Stomach smooth muscle (tissue), 2 donors: ENCODE measurements at regions not wholly inside any gene's neighbourhood (a gene's known extent, or its start where the extent isn't known, plus 50 kb on each side); places are given as distances from the start of the nearest gene placed in this dataset.
"Not testable (repeated sequence)": the region's sequence is repeated elsewhere in the genome, so short reads cannot be mapped to it uniquely, and the experiment has no call there.

Experiments used
- H3K27ac ChIP-seq: one replicate; pipeline ENCODE4 v1.7.0; 2013; ENCODE audit warnings: mild to moderate bottlenecking, low read length, inconsistent platforms
- H3K27me3 ChIP-seq, 2 donors: one replicate each; pipeline ENCODE4 v1.7.0; 2013; ENCODE audit warnings: low read length in 2 of 2; ENCODE audit not compliant: insufficient read depth in 2 of 2, control insufficient read depth in 1 of 2
- H3K36me3 ChIP-seq, 2 donors: one replicate each; pipeline ENCODE4 v1.7.0; 2013; ENCODE audit warnings: low read length in 2 of 2; ENCODE audit not compliant: control insufficient read depth in 2 of 2, insufficient read depth in 2 of 2
- H3K4me1 ChIP-seq: one replicate; pipeline ENCODE4 v1.7.0; 2013; ENCODE audit warnings: low read length; ENCODE audit not compliant: control insufficient read depth, insufficient read depth
- H3K4me3 ChIP-seq, 2 donors: one replicate each; pipeline ENCODE4 v1.7.0; 2013; ENCODE audit warnings: low read length in 2 of 2
- H3K9ac ChIP-seq, 2 donors: one replicate each; pipeline ENCODE4 v1.7.0; 2013; ENCODE audit warnings: low read length in 2 of 2, mild to moderate bottlenecking in 1 of 2
- H3K9me3 ChIP-seq, 2 donors: one replicate each; pipeline ENCODE4 v1.7.0; 2013; ENCODE audit warnings: low read length in 2 of 2; ENCODE audit not compliant: control insufficient read depth in 2 of 2
- donor health status: healthy.
- donor health status: Pancreatic carcinoma.

GRCh38 chr13:34371645-34372395, 553.9 kb downstream of the RFC3 start:
- no peak overlapping the region for H3K9ac ChIP-seq
- no peaks in the 10 kb centered on the region for H3K36me3 ChIP-seq
- H3K4me1 ChIP-seq = no peaks in the 10 kb centered on the region
- no peak overlapping the region for H3K4me3 ChIP-seq
- H3K9me3 ChIP-seq = no peaks in the 10 kb centered on the region
- no peak overlapping the region for H3K27ac ChIP-seq
- no peaks in the 10 kb centered on the region for H3K27me3 ChIP-seq

DNA sequence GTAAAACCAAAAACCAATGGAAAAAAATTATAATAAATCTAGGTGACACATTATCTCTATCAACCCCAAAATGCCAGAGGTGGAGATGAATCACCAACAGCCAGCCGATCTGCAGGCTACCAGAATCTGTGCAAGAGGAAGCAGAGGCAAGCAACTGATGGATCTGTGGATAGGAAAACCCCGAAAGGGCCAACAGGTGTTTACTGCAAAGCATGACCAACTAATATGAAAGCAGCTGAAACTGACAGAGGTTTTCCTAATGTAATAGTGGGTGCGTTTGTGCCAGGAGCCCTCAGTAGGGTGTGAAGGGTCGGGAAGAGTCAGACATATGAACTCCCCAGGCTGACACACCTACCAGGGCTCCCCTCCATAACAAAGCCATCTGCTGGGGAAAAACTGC, 554.6 kb downstream of the RFC3 start:
- no peaks in the 10 kb centered on the region for H3K9me3 ChIP-seq
- no peaks in the 10 kb centered on the region for H3K4me1 ChIP-seq
- H3K9ac ChIP-seq = no peak overlapping the region
- no peak overlapping the region for H3K27ac ChIP-seq
- H3K27me3 ChIP-seq = no peaks in the 10 kb centered on the region
- H3K4me3 ChIP-seq = no peak overlapping the region
- no peaks in the 10 kb centered on the region for H3K36me3 ChIP-seq

DNA sequence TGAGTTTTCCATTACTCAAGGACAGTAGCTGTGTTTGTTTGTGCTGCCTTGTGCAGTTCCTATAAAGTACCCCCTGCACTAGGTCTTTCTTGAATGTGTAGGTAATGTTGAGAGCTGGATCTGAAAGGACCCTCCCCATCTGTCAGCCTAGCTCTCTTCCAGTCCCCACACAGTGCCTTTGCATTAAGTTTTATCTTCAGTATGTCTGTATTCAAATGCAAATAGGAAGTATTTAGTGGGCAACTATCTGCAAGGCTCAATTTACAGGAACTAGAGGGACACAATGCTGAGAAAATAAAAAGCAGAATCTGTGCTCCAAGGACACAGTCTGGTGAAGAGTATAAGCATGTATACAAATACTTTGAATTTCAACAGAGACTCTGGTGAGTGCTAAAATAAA, 558.5 kb downstream of the RFC3 start:
- no peak overlapping the region for H3K27ac ChIP-seq
- H3K4me3 ChIP-seq = no peak overlapping the region
- H3K9me3 ChIP-seq = no peaks in the 10 kb centered on the region
- no peak overlapping the region for H3K9ac ChIP-seq
- no peaks in the 10 kb centered on the region for H3K4me1 ChIP-seq
- no peaks in the 10 kb centered on the region for H3K27me3 ChIP-seq
- no peaks in the 10 kb centered on the region for H3K36me3 ChIP-seq

GRCh38 chr13:34381228-34381627, 560.8 kb upstream of the NBEA start:
- Histone ChIP-seq H3K27ac (no peak overlapping the region), H3K36me3 (no peaks in the 10 kb centered on the region), H3K4me3 (no peak overlapping the region), H3K4me1 (no peaks in the 10 kb centered on the region), H3K9me3 (no peaks in the 10 kb centered on the region), H3K27me3 (no peaks in the 10 kb centered on the region), H3K9ac (no peak overlapping the region)

DNA sequence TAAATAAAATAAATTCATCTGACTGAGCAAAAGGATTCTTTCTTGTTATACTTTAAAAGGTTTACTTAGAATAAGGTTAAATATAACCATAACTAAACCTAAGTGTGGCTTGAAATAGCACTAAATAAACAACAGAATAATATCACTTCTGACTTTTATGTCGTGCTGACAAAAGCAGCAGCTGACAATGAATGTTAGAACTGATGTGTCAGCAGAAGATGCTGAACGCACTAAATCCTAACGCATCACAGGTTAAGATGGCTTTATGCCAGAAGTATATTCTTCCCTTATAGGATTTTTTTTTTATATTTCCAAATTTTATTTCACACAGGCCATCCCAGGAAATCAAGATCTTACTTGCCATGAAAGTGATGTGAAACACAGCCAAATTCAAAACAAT, 558.3 kb upstream of the NBEA start:
- Histone ChIP-seq H3K4me1 (no peaks in the 10 kb centered on the region), H3K27ac (no peak overlapping the region), H3K9me3 (no peaks in the 10 kb centered on the region), H3K27me3 (no peaks in the 10 kb centered on the region), H3K36me3 (no peaks in the 10 kb centered on the region), H3K4me3 (no peak overlapping the region), H3K9ac (no peak overlapping the region)

- not testable (repeated sequence) for H3K4me1 ChIP-seq, H3K9me3 ChIP-seq, H3K36me3 ChIP-seq, H3K27ac ChIP-seq, H3K4me3 ChIP-seq, H3K27me3 ChIP-seq, H3K9ac ChIP-seq
Observed at GRCh38 chr13:34386229-34386628, 555.8 kb upstream of the NBEA start.

DNA sequence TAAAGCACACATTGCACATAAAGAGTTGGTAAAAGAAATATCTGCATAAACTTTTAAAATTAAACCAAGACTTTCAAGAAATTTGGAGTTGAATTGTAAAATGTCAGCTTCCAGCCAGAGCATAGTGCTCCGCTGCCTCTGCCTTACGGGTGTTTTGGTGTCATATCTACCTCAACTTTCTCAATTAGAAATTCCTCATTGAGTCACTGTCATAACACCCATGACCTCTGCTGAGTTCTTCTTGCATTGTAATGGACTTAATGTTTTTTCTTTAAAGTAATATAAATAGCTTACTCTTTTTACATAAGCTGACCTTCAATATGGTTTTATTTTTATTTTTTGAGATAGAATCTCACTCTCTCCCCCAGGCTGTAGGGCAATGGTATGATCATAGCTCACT, 551.0 kb upstream of the NBEA start:
- Histone ChIP-seq H3K4me1 (no peaks in the 10 kb centered on the region), H3K4me3 (no peak overlapping the region), H3K9ac (no peak overlapping the region), H3K27ac (no peak overlapping the region), H3K36me3 (no peaks in the 10 kb centered on the region), H3K27me3 (no peaks in the 10 kb centered on the region), H3K9me3 (peaks cover 0 to 4% of the 10 kb centered on the region in 2 donors)

DNA sequence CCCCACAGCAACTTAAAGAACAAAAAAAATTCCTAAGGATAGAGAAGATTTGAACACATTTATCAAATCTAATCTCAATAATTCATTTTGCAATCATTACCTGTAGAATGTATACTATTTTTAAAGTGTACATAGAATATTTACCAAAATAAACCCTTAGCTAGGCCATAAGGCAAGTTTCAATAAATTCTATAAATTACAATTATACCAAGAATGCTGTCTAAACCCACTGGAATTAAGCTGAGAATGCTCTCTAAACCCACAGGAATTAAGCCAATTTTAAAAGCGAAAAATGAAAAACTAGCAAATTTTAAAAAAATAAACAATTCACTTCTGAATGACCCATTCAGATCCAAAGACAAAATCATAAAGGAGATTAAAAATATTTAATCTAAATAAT, 540.4 kb upstream of the NBEA start:
- no peaks in the 10 kb centered on the region for H3K27me3 ChIP-seq
- no peaks in the 10 kb centered on the region for H3K9me3 ChIP-seq
- H3K4me1 ChIP-seq = no peaks in the 10 kb centered on the region
- no peak overlapping the region for H3K9ac ChIP-seq
- H3K27ac ChIP-seq = no peak overlapping the region
- no peak overlapping the region for H3K4me3 ChIP-seq
- H3K36me3 ChIP-seq = no peaks in the 10 kb centered on the region

- no peak overlapping the region for H3K9ac ChIP-seq
- H3K4me3 ChIP-seq = no peak overlapping the region
- no peaks in the 10 kb centered on the region for H3K9me3 ChIP-seq
- no peaks in the 10 kb centered on the region for H3K27me3 ChIP-seq
- no peaks in the 10 kb centered on the region for H3K4me1 ChIP-seq
- no peak overlapping the region for H3K27ac ChIP-seq
- no peaks in the 10 kb centered on the region for H3K36me3 ChIP-seq
Observed at GRCh38 chr13:34405410-34406181, 536.5 kb upstream of the NBEA start.

- no peak overlapping the region for H3K4me3 ChIP-seq
- H3K9me3 ChIP-seq = no peaks in the 10 kb centered on the region
- H3K27ac ChIP-seq = no peak overlapping the region
- H3K9ac ChIP-seq = no peak overlapping the region
- no peaks in the 10 kb centered on the region for H3K36me3 ChIP-seq
- H3K27me3 ChIP-seq = no peaks in the 10 kb centered on the region
- no peaks in the 10 kb centered on the region for H3K4me1 ChIP-seq
Observed at GRCh38 chr13:34408640-34409039, 533.4 kb upstream of the NBEA start.
